Endothelial cell of umbilical vein (primary cell): ENCODE measurements at regions not wholly inside any gene's neighbourhood (a gene's known extent, or its start where the extent isn't known, plus 50 kb on each side); places are given as distances from the start of the nearest gene placed in this dataset.

ENCODE experiments used
- BruUV-seq: library from RNA; stranded (reverse); fragments of 400-500 nt; replicated peaks from 2 replicates; lab custom pipeline; 2021; lab: Mats Ljungman, UMichigan
- CTCF ChIA-PET: fragments of 300-600, 350-600 bp; sonication (Branson Sonifier 250); formaldehyde crosslinking; loops from one replicate; lab custom pipeline; 2021; ENCODE audit warnings: antibody characterized with exemption, inconsistent platforms; lab: Charles Lee
- POLR2A ChIA-PET: fragments of 300-600, 350-600 bp; sonication (Branson Sonifier 250); formaldehyde crosslinking; loops from one replicate; lab custom pipeline; 2021; ENCODE audit warnings: antibody characterized with exemption, inconsistent platforms; lab: Charles Lee
- DNase-seq: peaks from one replicate; pipeline ENCODE4 v3.0.0-alpha.2; 2011; ENCODE audit warnings: low read depth, low spot score
- FAIRE-seq: peaks from 2 replicates; lab custom pipeline; 2011; peaks lifted over from hg19 to GRCh38; lab: Jason Lieb, UNC
- H2AFZ ChIP-seq: 2 replicates; pipeline ENCODE4 v1.6.0; 2012; ENCODE audit warnings: low read depth, low read length, control low read depth, inconsistent platforms
- H3K27ac ChIP-seq: 2 replicates; pipeline ENCODE4 v1.5.1; 2011; ENCODE audit warnings: low read depth, mild to moderate bottlenecking, control low read depth, low read length, moderate library complexity; ENCODE audit not compliant: insufficient read depth
- H3K27me3 ChIP-seq, 2 experiments: 2 replicates each; pipeline versions ENCODE4 v1.6.0 to v1.6.1; 2011; ENCODE audit warnings: low read length in 2 of 2, mixed read lengths in 1 of 2; ENCODE audit not compliant: control insufficient read depth in 2 of 2, insufficient read depth in 2 of 2
- H3K36me3 ChIP-seq, 2 experiments: 2 replicates in 1 of 2; 3 replicates in 1 of 2; pipeline ENCODE4 v1.5.1; 2011; ENCODE audit warnings: low read length in 2 of 2, mild to moderate bottlenecking in 1 of 2, moderate library complexity in 1 of 2; ENCODE audit not compliant: control insufficient read depth in 2 of 2, insufficient read depth in 2 of 2; ENCODE audit errors: extremely low read depth in 1 of 2
- H3K4me1 ChIP-seq: 3 replicates; pipeline ENCODE4 v1.5.1; 2011; ENCODE audit warnings: mild to moderate bottlenecking, low read length; ENCODE audit not compliant: control insufficient read depth, insufficient read depth; ENCODE audit errors: extremely low read depth
- H3K4me2 ChIP-seq: 2 replicates; pipeline ENCODE4 v1.6.1; 2011; ENCODE audit warnings: low read length, control low read depth, mixed read lengths; ENCODE audit not compliant: insufficient read depth
- H3K4me3 ChIP-seq, 3 experiments: fragments of 200-600 bp in 1 of 3; sonication (generic), shearing (Covaris generic) in 1 of 3; replicated peaks in 1 of 3; 2 replicates each; pipeline ENCODE4 v1.5.1; 2011 to 2016; ENCODE audit warnings: control low read depth in 3 of 3, low read length in 3 of 3, mild to moderate bottlenecking in 2 of 3, inconsistent platforms in 1 of 3, low read depth in 1 of 3, moderate library complexity in 1 of 3; ENCODE audit not compliant: insufficient read depth in 1 of 3
- H3K79me2 ChIP-seq: 2 replicates; pipeline ENCODE4 v1.6.0; 2012; ENCODE audit warnings: low read length, inconsistent platforms; ENCODE audit not compliant: control insufficient read depth, insufficient read depth
- H3K9ac ChIP-seq: replicated peaks from 2 replicates; pipeline ENCODE3; 2011; ENCODE audit warnings: low read length, control low read depth; ENCODE audit not compliant: insufficient read depth; ENCODE audit errors: extremely low read depth
- H3K9me1 ChIP-seq: replicated peaks from 3 replicates; pipeline ENCODE4 v1.6.0; 2011; ENCODE audit warnings: mild to moderate bottlenecking, low read length; ENCODE audit not compliant: control insufficient read depth, insufficient read depth; ENCODE audit errors: extremely low read depth
- H3K9me3 ChIP-seq: replicated peaks from 2 replicates; pipeline ENCODE4 v1.5.1; 2012; ENCODE audit warnings: low read length, inconsistent platforms; ENCODE audit not compliant: control insufficient read depth, insufficient read depth
- H4K20me1 ChIP-seq: replicated peaks from 2 replicates; pipeline ENCODE3; 2011; ENCODE audit warnings: mild to moderate bottlenecking, low read length; ENCODE audit not compliant: control insufficient read depth, insufficient read depth; ENCODE audit errors: extremely low read depth
- EZH2 ChIP-seq: IDR thresholded peaks from 2 replicates; pipeline ENCODE4 v1.6.1; 2012; ENCODE audit warnings: borderline replicate concordance, low read depth, mild to moderate bottlenecking, moderate library complexity, low read length, inconsistent platforms; ENCODE audit not compliant: severe bottlenecking
- FOS ChIP-seq: IDR thresholded peaks from 2 replicates; pipeline ENCODE4 v1.6.1; 2011; ENCODE audit warnings: mild to moderate bottlenecking, low read length, moderate library complexity, borderline replicate concordance; ENCODE audit not compliant: insufficient read depth
- GATA2 ChIP-seq: IDR thresholded peaks from 2 replicates; pipeline ENCODE4 v1.7.0; 2011; ENCODE audit warnings: low read depth, mild to moderate bottlenecking, moderate library complexity, mixed read lengths, low read length; ENCODE audit not compliant: insufficient read length, insufficient read depth
- JUN ChIP-seq: IDR thresholded peaks from 2 replicates; pipeline ENCODE4 v1.6.1; 2011; ENCODE audit warnings: borderline replicate concordance, low read depth; ENCODE audit not compliant: insufficient read length, insufficient read depth
- MYC ChIP-seq: IDR thresholded peaks from one replicate; pipeline ENCODE4 v1.6.1; 2011; ENCODE audit warnings: mild to moderate bottlenecking, low read depth, low read length
- POLR2A ChIP-seq: IDR thresholded peaks from 2 replicates; pipeline ENCODE4 v1.6.1; 2012; ENCODE audit warnings: low read depth, mild to moderate bottlenecking, control low read depth, low read length
- POLR2AphosphoS5 ChIP-seq: IDR thresholded peaks from 2 replicates; pipeline ENCODE4 v1.6.1; 2012; ENCODE audit warnings: low read depth, mild to moderate bottlenecking, control low read depth, low read length, moderate library complexity; ENCODE audit not compliant: insufficient read depth
- dilution Hi-C: fragments of 300-500 bp; cut with MboI; formaldehyde crosslinking; loops from one replicate; pipeline ENCODE4 v1.15.0; 2019; ENCODE audit warnings: low sequenced_read_pairs; ENCODE audit not compliant: extremely low pct_ligation_motif_present
- intact Hi-C: fragments of 100-400 bp; cut with micrococcal nuclease; formaldehyde crosslinking; loops from one replicate; pipeline ENCODE4 v1.10.0; 2022
- TF ChIP-seq, protein P1 (sequence below), 2 donors: IDR thresholded peaks; 1 replicate in 1 of 2; 2 replicates in 1 of 2; pipeline ENCODE4 v1.5.1; 2011; ENCODE audit warnings: low read length in 2 of 2, mild to moderate bottlenecking in 2 of 2, moderate library complexity in 2 of 2, control low read depth in 1 of 2, inconsistent platforms in 1 of 2, low read depth in 1 of 2; ENCODE audit not compliant: insufficient read depth in 1 of 2; ENCODE audit errors: extremely low read depth in 1 of 2
- TF ChIP-seq, protein P2 (sequence below): IDR thresholded peaks from 2 replicates; pipeline ENCODE4 v1.6.1; 2011; ENCODE audit not compliant: insufficient read depth, insufficient read length

DNA sequence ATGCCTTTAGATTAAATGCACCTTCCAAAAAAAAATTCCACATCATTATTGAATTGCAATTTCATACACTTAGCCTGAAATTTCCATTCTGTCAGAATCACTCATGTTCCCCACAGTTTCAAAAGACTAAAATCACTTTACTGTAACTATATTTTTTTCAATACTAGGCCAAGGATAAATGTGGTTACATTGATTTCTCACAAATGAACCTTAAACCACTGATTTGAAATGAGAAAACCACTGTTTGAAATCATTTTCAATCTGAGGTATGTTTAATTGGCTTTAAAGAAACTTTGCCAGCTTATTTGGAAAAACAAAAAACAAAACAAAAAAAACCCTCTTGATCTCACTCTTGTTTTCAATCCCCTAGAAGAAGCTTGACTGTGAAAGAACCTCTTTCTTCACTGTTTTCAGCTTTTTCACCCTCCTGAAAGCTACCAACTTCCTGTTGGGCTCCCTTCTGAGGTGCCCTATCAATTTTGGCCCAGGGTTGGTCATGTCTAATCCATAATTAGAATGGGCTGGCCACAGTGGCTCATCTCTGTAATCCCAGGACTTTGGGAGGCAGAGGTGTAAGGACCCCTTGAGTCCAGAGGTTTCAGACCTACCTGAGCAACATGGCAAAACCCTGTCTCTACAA lies 242.5 kb downstream of the ADGRG6 start:
- no peaks in the 10 kb centered on the region for H3K36me3 ChIP-seq
- no peak overlapping the region for H2AFZ ChIP-seq
- BruUV-seq = no TSS peak
- no peak overlapping the region for H3K4me2 ChIP-seq
- POLR2A ChIA-PET = no interaction called here
- intact Hi-C loops (no loop called here), dilution Hi-C loops (no loop called here)
- no peak overlapping the region for H3K9ac ChIP-seq
- no peaks in the 10 kb centered on the region for H3K9me1 ChIP-seq
- H3K4me1 ChIP-seq = no peaks in the 10 kb centered on the region
- H4K20me1 ChIP-seq = no peaks in the 10 kb centered on the region
- CTCF ChIA-PET = no interaction called here
- peaks cover 2 to 8% of the 10 kb centered on the region in 2 experiments for H3K27me3 ChIP-seq
- no peak for FAIRE-seq
- no peak for DNase-seq
- H3K4me3 ChIP-seq = no peak overlapping the region
- no peaks in the 10 kb centered on the region for H3K9me3 ChIP-seq
- no peak overlapping the region for H3K27ac ChIP-seq
- no peaks in the 10 kb centered on the region for H3K79me2 ChIP-seq
- TF ChIP-seq, protein P1, sequence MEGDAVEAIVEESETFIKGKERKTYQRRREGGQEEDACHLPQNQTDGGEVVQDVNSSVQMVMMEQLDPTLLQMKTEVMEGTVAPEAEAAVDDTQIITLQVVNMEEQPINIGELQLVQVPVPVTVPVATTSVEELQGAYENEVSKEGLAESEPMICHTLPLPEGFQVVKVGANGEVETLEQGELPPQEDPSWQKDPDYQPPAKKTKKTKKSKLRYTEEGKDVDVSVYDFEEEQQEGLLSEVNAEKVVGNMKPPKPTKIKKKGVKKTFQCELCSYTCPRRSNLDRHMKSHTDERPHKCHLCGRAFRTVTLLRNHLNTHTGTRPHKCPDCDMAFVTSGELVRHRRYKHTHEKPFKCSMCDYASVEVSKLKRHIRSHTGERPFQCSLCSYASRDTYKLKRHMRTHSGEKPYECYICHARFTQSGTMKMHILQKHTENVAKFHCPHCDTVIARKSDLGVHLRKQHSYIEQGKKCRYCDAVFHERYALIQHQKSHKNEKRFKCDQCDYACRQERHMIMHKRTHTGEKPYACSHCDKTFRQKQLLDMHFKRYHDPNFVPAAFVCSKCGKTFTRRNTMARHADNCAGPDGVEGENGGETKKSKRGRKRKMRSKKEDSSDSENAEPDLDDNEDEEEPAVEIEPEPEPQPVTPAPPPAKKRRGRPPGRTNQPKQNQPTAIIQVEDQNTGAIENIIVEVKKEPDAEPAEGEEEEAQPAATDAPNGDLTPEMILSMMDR (IDR thresholded peaks at IDR 0.05; ENCODE audit: extremely low read depth in 1 of 2, insufficient read depth in 1 of 2, low read depth in 1 of 2, low read length in 2 of 2) = no peak
- TF ChIP-seq POLR2A = no peak
- no peak for TF ChIP-seq EZH2
- TF ChIP-seq POLR2AphosphoS5 = no peak

DNA sequence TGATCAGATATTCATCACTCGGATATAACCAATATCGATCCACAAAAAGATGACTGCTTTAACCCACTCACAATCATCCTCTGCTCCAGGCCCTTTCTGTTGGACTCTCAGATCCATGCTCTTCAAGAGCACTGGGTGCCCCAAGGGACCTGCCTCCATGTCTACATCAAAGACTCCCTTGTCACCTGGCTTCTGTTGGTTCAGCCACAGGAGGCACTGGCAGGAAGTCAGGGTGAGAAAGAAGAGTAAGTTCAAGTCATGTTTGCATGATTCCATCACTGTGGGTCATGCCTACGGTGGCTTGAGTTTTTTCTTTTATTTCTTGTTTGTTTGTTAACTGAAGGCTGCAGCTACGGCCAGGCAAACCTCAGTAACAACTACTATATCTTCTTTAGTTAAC lies 243.3 kb downstream of the ADGRG6 start:
- Histone ChIP-seq H3K79me2 (no peaks in the 10 kb centered on the region), H3K9me3 (no peaks in the 10 kb centered on the region), H3K4me2 (no peak overlapping the region), H2AFZ (no peak overlapping the region), H3K27ac (no peak overlapping the region), H3K27me3 (peaks cover 2 to 9% of the 10 kb centered on the region in 2 experiments), H3K36me3 (no peaks in the 10 kb centered on the region), H3K9me1 (no peaks in the 10 kb centered on the region), H3K4me1 (no peaks in the 10 kb centered on the region), H3K4me3 (no peak overlapping the region), H4K20me1 (no peaks in the 10 kb centered on the region), H3K9ac (no peak overlapping the region)
- dilution Hi-C loops = no loop called here
- ChIA-PET CTCF (no interaction called here), POLR2A (no interaction called here)
- no TSS peak for BruUV-seq
- intact Hi-C loops = no loop called here
- FAIRE-seq (no peak), DNase-seq (no peak)
- TF ChIP-seq MYC (no peak), FOS (no peak), GATA2 (no peak), POLR2A (no peak), POLR2AphosphoS5 (no peak), EZH2 (no peak), JUN (no peak)
- TF ChIP-seq, protein P2, sequence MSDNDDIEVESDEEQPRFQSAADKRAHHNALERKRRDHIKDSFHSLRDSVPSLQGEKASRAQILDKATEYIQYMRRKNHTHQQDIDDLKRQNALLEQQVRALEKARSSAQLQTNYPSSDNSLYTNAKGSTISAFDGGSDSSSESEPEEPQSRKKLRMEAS = no peak
- TF ChIP-seq, protein P1 (IDR thresholded peaks at IDR 0.05; ENCODE audit: extremely low read depth in 1 of 2, insufficient read depth in 1 of 2, low read depth in 1 of 2, low read length in 2 of 2) = no peak
